ENCODE measurements at regions not wholly inside any gene's neighbourhood (a gene's known extent, or its start where the extent isn't known, plus 50 kb on each side); places are given as distances from the start of the nearest gene placed in this dataset.

DNA sequence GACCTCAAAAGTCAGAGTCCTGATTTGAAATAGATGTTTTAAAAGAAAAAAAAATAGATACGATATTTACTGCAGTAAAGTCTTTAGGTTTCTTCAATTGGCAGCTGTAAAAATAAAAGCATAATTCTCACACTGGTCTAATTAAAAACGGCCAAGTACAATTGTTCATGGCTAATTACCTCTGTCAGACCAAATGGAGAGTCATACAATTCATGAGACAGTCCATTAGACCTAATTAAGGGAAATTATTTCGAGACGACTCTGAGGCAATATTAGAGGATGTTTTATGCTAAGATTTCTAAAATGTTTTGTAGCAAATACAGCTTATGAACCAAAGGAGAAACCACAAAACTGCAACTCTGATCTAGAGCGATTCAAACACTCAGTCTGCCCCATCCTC lies 131.3 kb downstream of the PHLDA1 start:
- TF ChIP-seq, protein P1, sequence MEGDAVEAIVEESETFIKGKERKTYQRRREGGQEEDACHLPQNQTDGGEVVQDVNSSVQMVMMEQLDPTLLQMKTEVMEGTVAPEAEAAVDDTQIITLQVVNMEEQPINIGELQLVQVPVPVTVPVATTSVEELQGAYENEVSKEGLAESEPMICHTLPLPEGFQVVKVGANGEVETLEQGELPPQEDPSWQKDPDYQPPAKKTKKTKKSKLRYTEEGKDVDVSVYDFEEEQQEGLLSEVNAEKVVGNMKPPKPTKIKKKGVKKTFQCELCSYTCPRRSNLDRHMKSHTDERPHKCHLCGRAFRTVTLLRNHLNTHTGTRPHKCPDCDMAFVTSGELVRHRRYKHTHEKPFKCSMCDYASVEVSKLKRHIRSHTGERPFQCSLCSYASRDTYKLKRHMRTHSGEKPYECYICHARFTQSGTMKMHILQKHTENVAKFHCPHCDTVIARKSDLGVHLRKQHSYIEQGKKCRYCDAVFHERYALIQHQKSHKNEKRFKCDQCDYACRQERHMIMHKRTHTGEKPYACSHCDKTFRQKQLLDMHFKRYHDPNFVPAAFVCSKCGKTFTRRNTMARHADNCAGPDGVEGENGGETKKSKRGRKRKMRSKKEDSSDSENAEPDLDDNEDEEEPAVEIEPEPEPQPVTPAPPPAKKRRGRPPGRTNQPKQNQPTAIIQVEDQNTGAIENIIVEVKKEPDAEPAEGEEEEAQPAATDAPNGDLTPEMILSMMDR (IDR thresholded peaks at IDR 0.05), result no peak
- TF ChIP-seq EP300 (IDR thresholded peaks at IDR 0.05; ENCODE audit: borderline replicate concordance in 1 of 2, low read depth in 1 of 2, low read length in 1 of 2), result no peak
- TF ChIP-seq, protein P2, sequence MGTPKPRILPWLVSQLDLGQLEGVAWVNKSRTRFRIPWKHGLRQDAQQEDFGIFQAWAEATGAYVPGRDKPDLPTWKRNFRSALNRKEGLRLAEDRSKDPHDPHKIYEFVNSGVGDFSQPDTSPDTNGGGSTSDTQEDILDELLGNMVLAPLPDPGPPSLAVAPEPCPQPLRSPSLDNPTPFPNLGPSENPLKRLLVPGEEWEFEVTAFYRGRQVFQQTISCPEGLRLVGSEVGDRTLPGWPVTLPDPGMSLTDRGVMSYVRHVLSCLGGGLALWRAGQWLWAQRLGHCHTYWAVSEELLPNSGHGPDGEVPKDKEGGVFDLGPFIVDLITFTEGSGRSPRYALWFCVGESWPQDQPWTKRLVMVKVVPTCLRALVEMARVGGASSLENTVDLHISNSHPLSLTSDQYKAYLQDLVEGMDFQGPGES (IDR thresholded peaks at IDR 0.05; ENCODE audit: low read depth, low read length), result no peak
